GM19372 (cell line): ENCODE measurements at regions not wholly inside any gene's neighbourhood (a gene's known extent, or its start where the extent isn't known, plus 50 kb on each side); places are given as distances from the start of the nearest gene placed in this dataset.

ENCODE experiments used
- ATAC-seq: cut with Tn5 transposase; IDR thresholded peaks from one replicate; pipeline ENCODE4 v1.9.1; 2021; ENCODE audit warnings: mild to moderate bottlenecking, low read depth, moderate library complexity; ENCODE audit not compliant: unreplicated experiment

DNA sequence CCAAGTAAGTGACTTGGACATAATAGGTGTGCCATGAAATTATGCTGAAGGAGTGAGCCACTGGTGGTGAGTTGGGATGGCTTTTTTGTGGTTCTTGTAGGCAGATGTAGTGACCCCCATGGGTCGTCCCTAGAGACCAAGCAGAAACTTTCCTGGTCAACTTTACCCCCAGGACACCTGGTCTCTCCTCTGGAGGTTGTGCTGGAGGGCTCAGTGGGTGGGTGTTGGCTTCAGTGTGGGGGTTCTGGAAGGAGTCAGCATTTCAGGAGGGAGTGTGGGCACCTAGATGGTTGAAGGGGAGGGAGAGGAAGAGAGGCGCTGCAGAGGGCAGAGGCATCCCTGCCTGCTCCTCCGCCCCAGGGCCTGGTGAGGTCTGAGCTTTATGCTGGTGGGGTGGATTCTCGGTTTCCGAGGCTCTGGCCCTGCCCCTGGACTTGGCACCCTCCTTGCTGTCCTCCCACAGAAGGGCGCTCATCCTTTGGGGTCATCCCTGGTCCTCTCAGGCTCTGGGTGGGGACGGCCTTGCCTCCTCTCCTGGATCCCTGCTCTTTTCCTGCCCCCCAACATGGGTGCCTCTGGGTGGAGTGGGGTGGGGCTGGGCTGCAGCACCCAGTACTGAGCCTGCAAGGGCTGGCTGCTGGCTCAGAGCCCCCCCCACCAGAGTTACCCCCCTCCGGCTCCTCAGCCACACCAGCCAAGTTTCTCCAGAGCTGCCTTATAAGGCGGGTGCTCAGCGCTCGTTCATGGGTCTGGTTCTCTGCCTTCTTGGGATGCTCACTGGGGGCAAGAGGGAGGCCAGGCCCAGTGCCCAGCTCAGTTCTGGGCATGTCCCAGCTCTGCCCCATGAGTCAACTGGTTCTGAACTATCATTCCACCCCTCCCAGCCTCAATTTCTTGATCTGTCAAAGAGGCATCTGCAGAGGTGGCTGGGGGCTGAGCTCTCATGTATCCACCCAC, 266.8 kb downstream of the SEC14L1 start:
- no peak for ATAC-seq

DNA sequence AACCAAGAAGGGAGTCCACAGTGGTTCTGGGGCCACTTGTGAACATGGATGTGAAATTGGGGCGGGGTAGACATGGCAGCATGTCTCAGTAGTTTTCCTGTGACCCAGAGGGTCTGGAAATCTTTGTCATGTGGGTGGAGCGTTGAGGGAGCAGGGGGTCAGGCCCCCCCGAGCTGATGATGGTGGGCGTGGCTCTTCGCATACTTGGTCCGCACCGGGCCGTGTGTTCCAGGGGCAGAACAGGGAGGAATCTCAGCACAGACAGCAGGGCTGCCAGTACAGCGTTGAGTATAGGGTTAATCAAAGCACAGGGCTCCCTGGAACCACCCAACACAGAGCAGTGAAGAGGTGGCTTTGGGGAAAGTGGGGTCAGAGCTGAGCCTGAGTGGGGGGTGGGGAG, 267.5 kb downstream of the SEC14L1 start:
- ATAC-seq = no peak

DNA sequence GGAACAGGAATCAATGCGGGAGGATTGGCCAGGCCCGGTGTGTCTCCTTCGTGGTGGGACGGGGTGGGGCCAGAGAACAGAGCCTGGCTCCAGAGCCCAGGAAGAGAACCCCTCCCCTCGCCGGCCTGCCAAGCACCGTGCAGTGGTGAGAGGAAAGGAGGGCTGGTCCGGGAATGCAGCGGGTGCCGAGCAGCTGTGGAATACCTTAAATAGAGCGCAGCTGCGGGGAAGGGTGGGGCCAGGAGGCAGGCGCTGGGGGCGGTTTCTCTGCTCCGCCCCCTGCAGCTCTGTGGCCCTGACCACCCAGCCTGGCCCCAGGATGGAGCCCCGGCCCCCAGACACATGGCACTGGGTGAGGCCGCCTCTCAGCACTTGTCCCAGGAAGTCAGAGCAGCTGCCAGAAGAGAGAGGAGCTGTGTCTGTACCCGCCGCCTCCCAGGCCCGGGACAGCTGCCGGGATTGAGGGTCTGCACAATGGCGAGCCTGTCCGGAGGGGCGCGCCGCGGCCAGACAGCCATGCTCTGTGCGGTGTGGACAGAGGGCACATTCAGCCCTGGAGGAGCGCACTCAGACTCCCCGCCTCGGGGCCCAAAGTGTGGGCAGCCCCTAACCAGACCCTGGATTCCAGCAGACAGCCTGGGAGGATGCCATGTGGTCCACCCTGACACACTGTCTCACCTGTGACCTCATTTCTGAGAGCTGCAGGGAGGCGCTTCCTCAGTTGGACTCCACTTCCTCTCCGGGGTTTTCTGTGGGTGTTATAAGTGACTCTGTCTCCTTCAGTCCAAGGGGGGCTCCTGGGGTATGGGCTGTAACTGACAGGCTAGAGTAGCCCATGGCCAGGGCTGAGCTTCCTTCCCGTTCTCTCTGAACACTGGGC, 268.8 kb downstream of the SEC14L1 start:
- no peak for ATAC-seq

DNA sequence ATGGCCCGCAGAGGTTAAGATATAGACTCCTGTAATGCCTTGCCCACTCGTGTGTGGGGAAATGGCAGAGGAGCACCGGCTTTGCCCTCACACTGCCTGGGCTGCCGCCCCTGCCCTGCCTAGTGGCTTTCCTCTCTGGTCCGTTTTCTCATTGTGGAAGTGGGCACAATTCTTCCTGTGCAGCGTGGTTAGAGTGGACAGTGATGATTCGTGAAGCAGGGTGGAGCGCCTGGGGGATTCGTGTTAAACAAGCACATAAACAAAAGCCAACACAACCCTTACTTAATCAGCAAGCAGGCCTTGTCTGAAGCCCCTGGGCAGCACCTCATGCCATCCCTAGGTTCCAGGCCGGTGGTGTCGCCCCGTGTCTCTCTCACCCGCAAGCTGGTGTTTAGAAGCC, 269.7 kb downstream of the SEC14L1 start:
- ATAC-seq = no peak

DNA sequence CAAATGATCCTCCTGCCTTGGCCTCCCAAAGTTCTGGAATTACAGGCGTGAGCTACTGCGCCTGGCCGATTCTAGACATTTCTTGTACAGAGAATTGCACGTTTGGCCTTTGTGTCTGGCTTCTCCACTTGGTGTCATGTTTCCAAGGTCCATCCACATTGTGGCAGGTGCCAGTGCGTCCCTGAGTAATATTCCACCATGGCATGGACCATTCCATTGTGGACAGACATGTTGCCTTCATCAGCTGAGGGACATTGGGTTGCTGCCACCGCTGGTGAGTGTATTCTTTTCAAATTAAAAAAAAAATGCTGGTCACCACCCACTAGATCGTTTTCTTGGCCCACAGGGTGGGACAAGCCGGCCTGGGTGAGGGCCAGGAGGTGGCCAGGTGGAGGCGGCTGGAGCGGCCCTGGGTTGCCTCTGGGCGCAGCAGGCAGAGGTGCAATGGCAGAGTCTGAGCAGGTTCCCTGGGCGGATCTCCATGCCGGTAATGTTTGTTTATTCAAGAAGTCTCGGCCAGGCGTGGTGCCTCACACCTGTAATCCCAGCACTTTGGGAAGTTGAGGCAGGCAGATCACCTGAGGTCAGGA, 274.1 kb downstream of the SEC14L1 start:
- no peak for ATAC-seq

DNA sequence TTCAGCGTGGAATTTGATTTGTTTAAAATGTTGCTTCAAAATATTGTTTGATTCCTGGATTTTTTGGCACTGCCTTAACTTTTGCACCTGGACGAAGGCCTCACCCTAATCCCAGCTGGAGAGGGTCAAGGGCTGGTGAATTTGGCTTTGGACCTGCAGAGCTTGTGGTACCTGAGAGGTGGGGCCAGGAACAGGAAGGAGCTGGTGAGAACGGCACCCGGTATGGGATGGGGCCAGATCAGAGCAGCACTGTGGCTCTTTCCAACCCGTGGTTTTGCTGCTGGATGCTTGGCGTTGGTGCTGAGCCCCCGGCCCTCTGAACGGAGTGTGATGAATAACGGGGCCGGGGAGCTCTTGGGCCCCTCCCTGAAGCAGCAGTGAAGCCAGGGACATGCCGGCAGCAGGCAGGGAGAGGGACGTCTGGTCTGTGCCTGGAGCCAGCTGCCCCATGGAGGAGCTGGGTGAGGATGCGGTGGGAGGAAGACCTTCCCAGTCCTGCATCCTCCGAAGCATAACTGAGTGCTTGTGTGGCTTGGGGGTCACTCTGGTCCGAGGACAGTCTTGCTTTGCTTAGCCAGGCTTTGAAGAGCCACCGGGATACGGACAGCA, 275.4 kb downstream of the SEC14L1 start:
- ATAC-seq = no peak

DNA sequence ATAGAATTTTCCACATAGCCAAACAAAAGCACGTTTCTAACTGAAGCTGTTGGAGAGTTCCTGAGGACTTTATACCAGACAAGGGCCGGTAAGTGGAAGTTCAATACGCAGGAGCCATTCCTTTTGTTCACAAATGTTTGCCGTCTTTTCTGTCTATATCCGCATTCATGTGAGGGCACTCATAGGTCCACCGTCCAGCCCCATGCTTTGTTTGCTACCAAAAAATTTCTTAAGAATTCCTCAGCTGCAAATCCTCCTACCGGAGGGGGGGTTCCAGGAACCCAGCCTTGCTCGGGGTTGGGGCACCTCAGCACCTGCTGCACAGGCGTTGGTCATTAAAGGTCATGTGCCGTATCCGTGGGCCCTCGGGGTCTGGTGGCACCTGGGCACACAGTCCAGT, 276.8 kb downstream of the SEC14L1 start:
- no peak for ATAC-seq

DNA sequence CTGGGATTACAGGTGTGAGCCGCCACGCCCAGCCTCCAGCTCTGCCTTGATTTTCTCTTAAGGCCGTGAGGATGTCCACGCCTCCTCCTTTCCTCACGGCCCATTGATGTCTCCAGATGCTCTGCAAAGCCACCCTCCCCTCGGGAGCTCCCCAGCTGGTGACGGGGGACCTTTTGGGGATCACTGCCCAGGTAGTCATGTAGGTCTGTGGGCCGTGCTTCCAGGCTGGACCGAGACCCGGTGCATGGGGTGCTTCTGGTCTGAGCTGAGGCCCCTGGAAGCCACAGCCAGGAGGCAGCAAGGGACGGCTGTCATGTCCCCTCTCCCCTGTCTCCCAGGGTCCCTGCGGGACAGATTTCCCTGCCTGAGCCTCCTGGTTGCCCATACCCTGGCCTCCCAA, 277.8 kb downstream of the SEC14L1 start:
- ATAC-seq = no peak

DNA sequence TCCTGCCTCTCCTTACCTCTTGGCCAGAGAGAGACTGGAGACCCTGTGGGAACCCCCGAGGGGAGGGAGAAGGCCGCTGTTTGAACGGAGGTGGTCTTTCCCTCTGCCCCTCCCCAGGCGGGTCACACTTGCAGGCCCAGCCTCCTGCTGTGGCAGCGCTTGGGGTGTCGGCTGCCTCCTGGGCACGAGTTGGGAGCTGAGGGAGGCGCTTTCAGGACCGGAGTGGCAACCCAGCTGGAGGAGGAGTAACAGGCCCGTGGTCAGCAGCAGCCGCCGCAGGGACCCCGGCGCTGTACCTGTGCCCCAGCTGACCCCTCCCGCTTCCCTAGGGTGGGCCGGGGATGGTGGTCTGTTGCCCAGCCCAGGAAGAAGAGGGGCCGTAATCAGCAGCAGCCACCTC, 278.3 kb downstream of the SEC14L1 start:
- ATAC-seq = no peak

DNA sequence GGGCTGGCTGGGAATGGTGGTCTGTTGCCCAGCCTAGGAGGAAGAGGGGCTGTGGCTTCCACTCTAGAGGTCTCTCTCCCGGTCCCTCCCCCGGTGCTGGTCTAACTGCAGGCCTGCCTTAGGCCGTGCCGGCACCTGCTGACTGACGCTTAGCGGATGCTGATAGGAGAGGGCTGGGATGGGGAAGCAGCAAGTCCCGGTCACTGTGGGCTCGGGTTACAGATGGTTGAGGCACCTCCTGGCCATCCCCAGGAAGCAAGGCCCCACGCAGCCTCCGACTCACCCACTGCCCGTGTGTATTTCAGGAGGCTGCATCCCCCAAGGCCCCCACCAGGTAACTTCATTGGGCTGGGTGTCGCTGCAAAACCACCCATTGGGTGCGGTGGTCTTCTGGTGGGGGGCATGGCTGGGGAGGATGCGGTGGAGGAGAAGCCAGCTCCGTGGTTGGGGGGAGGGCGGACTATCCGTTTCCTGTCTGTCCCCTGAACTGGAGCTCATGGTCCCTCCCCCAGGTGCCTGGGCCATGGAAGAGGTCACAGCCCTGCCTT, 278.9 kb downstream of the SEC14L1 start:
- ATAC-seq = no peak

DNA sequence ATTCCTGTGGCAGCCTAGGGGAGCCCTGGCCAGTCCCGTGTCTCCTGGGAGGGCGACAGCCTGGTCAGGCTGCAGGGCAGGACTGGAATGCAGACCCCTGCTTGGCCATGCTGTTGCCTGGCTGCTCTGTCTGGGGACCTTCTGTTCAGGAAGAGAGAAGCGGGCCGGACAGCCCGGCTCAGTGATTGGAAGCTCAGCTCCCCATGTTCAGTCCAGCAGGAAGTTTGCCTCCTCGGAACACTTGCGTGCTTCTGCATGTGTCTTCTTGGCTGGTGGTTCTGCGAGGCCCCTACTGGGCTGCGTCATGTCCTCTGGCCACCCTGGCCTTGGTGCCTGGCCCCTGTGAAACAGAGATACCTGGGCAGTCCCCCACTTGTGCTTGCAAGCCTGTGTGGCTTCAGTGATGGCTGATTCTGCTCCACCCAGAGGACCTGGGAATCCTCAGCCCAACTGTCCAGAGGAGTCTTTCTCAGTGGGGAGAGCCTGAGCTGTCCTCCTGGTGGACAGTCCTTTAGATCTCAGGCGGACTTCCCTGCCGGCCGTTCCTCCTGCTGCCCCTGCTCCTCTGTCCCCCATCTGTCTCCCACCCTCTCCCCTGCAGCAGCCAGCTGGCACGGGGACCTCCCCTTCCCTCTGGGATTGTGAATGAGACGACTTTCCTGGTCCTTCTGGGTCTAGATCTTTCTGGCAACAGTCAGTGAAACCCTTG, 279.5 kb downstream of the SEC14L1 start:
- no peak for ATAC-seq

DNA sequence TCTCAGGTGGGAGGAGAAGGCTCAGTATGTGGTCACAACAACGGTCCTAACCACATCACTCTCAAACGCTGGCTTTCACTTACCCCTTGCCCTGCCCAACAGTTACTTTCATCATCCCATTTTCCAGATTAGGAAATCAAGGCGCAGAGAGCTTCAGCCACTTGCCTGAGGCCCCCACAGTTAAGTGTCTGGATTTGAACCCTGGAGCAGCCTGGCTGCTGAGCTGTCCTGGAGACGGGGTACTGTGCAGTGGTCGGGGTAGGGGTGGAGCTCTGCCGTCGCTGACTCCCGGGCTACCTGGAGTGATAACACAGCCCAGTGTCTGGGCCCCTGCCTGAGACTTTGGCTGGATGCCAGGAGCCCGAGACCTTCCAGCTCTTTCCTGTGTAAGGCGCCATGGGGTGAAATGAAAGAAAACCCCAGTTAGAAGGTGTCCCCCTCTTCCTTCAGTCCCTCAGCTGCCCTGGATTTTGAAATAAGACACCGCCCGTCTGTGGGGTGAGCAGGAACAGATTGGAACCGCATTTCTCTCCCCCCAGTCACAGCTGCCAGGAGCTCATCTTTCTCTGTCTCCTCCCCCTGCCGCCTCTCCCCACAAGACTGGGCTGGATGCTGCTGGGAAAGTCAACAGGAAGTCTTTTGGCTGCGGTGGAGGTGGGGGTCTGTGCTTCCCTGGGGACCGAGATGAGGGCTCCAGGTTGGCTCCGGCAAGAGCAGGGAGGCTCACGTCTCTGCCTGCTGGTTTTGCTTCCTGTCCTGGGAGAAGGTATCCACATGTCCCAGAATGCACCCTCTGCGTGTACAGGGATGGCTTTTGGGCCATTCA, 280.2 kb downstream of the SEC14L1 start:
- ATAC-seq = no peak

DNA sequence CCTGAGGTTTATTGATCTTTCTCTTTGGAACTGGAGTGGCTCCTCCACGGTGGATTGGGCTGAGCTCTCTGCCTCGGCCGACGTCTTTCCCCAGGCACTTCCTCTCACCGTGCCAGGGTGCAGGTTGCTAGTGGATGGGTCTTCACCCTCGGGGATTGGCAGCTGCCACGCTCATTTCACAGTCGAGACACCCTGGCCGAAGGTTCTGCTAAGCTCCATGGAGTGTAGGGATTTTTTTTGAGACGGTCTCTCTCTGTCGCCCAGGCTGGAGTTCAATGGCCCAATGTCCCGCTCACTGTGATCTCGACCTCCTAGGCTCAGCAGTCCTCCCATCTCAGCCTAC, 280.8 kb downstream of the SEC14L1 start:
- ATAC-seq = no peak

DNA sequence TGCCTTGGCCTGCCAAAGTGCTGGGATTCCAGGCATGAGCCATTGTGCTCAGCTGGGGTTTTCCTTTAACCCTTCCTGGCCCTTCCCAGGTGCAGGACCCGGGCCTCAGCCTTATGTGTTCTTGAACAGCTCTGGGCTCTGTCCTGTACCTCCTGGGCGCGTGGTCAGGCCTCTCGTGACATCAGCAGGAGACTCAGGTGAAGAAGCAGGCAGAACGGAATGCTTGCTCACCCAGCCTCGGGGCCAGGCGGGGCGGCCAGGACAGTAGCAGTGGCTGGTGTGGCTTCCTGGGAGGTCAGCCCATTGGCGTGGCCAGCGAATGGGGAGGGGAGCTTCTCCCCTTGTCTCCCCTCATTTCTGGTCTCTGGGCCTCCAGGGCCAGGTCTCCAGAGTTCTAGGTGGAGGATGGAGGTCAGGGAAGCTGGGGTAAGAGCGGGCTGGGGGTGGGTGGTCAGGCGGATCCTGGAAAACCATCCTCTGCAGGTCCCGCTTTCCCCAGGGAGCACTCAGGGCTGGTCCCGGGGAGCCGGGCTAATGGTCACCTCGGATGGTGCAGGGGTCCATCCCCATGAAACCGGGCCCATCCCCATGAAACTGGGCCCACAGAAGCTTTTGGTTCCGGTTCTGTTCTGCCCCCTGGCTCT, 281.5 kb downstream of the SEC14L1 start:
- no peak for ATAC-seq

DNA sequence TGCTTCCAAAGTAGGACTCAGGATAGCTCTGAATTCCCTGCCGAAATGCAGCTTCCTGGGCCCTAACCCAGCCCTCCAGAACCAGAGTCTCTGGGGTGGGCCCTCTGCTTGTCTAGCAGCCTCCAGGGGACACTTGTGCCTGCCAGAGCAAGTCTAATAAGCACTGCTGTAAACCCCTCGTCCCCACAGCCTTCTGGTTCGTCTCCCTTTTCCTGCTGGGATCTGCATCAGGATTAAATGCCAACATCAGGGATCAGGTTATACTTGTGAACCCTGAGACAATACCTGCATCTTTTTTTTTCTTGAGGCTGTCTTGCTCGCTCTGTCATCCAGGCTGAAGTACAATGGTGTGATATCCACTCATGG, 282.0 kb downstream of the SEC14L1 start:
- no peak for ATAC-seq

DNA sequence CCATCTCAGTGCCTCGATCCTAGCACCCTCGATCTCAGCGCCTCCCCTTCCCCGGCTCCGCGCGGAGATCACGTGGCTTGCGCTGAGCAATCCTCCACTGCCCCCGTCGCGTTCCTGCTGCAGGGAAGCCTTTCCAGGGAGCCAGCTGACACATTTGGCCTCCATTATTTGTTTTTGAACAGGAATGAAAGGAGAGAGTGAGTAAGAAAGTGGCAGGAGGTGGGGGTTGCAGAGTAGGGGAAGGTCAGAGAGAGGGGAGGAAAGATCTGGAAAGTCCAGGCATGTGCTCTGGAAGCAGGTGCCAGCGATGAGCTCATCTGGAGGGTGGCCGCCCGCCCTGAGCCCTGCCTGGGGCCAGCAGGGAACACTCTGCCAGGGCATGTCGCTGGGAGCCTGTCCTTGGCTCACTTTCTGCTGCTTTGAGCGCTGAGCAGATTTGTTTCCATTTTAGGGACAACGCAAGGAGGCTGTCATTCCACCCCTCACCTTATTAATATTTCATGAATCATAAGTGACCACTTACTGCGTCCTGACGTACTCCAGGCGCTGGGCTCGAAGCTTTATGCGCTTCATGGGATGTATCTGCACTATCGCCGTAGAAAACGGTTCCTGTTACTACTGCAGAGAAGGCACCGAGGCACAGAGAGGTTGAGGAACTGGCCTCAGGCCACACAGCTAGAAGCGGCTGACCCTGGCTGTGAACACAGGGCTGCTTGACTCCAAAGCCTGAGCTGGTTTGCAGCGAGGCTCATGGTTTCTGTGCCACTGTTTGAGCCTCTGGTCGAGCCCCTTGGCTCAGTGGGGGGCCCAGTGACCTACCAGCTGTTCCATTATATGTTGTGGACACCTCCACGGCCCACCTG, 283.1 kb downstream of the SEC14L1 start:
- ATAC-seq = no peak

DNA sequence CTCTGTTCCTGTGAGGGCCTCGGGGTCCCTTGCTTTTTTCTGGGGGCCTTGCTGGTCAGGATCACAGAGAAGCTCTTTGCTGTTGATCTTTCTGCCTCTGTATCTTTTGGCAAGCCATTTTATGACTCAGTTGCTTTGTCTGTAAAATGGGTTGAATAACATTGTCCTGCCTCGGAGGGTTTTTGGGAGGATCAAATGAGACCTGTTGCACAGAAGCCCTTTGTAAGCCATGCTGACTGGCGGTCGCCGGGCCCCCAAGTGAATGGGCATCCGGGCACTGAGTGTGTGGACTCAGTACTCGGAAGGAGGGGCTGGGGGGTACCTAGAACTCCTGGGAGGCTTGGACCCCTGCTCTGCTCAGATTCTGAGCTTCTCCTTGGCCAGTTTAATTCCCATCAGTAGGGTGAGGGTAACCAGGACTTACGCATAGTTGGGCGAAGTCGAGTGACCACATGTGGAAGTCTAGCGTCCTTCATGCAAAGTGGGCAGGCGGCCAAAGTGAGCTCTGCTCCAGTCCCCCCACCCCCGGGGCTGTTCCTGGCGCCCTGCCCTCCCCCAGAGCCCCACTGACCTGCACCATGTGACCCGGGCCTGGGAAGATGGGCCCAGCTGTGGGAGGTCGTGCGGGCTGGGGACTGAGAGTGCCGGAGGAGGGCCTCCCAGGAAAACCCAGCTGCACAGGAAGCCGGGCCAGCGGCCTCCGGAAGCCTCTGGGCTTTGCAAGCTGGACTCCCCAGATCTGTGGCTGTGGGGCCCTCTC, 284.0 kb downstream of the SEC14L1 start:
- no peak for ATAC-seq
